ENCODE measurements at regions not wholly inside any gene's neighbourhood (a gene's known extent, or its start where the extent isn't known, plus 50 kb on each side); places are given as distances from the start of the nearest gene placed in this dataset.

GRCh38 chr21:35217504-35218060 lies 168.5 kb upstream of the RUNX1 start:
- no peaks in the 10 kb centered on the region for H3K36me3 Mint-ChIP-seq (ENCODE audit: insufficient read depth in 1 of 3, low read depth in 3 of 3)
- Histone ChIP-seq H3K79me2 (ENCODE audit: insufficient read depth, low read length) (no peaks in the 10 kb centered on the region), H2AFZ (ENCODE audit: low read length) (no peak overlapping the region), H3K23me2 (ENCODE audit: insufficient read length, low read depth, low read length, poor library complexity, severe bottlenecking) (no peaks in the 10 kb centered on the region), H2BK5ac (ENCODE audit: insufficient read length, low read length) (no peak overlapping the region), H3K56ac (ENCODE audit: insufficient read length, low read depth, low read length) (no peak overlapping the region), H2BK120ac (ENCODE audit: low read depth, low read length, poor library complexity, severe bottlenecking) (no peak overlapping the region), H3K79me1 (ENCODE audit: insufficient read depth, low read depth, low read length, poor library complexity, severe bottlenecking) (no peaks in the 10 kb centered on the region), H2BK20ac (ENCODE audit: low read depth, low read length, poor library complexity, severe bottlenecking) (no peak overlapping the region), H3K27me3 (ENCODE audit: insufficient read depth, low read length) (no peaks in the 10 kb centered on the region), H4K5ac (ENCODE audit: insufficient read length, low read depth, low read length) (no peak overlapping the region), H4K8ac (replicated peaks; ENCODE audit: insufficient read length, low read depth, low read length) (no peak overlapping the region), H3K14ac (ENCODE audit: insufficient read depth, low read length) (no peak overlapping the region), H2AK5ac (ENCODE audit: insufficient read length, low read length) (no peak overlapping the region), H2BK15ac (ENCODE audit: low read depth, low read length) (no peak overlapping the region), H3K18ac (ENCODE audit: insufficient read length, low read depth, low read length) (no peak overlapping the region), H3K4ac (ENCODE audit: low read depth, low read length) (no peak overlapping the region), H4K20me1 (ENCODE audit: control insufficient read depth, insufficient read depth, insufficient read length) (no peaks in the 10 kb centered on the region), H3K4me1 (ENCODE audit: insufficient read depth, low read length) (peaks cover 2% of the 10 kb centered on the region; the same call in 1 of the 2 replicates), H4K91ac (ENCODE audit: insufficient read length, low read depth, low read length) (no peak overlapping the region), H3K4me2 (ENCODE audit: insufficient read depth, insufficient read length, low read length) (no peak overlapping the region), H2BK12ac (ENCODE audit: insufficient read length, low read depth, low read length) (no peak overlapping the region), H3K27ac (ENCODE audit: insufficient read length, low read depth, low read length) (no peak overlapping the region), H3K23ac (ENCODE audit: insufficient read length, low read depth, low read length) (no peak overlapping the region), H3T11ph (ENCODE audit: low read length) (no peak overlapping the region), H3K9ac (ENCODE audit: extremely low read depth, insufficient read length, low read length) (no peak overlapping the region), H3K9me3 (ENCODE audit: control insufficient read depth, low read depth, low read length) (no peaks in the 10 kb centered on the region)
- WGBS (ENCODE audit: extremely low coverage, insufficient read length, low lambda C conversion rate): no CpG with 5 or more reads among the region's 1 CpG
- H3K4me1 Mint-ChIP-seq: peaks cover 3 to 5% of the 10 kb centered on the region in 2 experiments
- no peak overlapping the region for H3K4me3 Mint-ChIP-seq
- TF ChIP-seq, protein P1, sequence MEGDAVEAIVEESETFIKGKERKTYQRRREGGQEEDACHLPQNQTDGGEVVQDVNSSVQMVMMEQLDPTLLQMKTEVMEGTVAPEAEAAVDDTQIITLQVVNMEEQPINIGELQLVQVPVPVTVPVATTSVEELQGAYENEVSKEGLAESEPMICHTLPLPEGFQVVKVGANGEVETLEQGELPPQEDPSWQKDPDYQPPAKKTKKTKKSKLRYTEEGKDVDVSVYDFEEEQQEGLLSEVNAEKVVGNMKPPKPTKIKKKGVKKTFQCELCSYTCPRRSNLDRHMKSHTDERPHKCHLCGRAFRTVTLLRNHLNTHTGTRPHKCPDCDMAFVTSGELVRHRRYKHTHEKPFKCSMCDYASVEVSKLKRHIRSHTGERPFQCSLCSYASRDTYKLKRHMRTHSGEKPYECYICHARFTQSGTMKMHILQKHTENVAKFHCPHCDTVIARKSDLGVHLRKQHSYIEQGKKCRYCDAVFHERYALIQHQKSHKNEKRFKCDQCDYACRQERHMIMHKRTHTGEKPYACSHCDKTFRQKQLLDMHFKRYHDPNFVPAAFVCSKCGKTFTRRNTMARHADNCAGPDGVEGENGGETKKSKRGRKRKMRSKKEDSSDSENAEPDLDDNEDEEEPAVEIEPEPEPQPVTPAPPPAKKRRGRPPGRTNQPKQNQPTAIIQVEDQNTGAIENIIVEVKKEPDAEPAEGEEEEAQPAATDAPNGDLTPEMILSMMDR (conservative IDR thresholded peaks at IDR 0.05): no peak
- peak; percentile 45 for DNase-seq
- H3K27ac Mint-ChIP-seq: no peak overlapping the region
- H3K9me3 Mint-ChIP-seq: no peaks in the 10 kb centered on the region
- H3K27me3 Mint-ChIP-seq (ENCODE audit: low read depth): no peaks in the 10 kb centered on the region

All from H9 (cell line).